ENCODE measurements at regions not wholly inside any gene's neighbourhood (a gene's known extent, or its start where the extent isn't known, plus 50 kb on each side); places are given as distances from the start of the nearest gene placed in this dataset.

GRCh38 chr15:94023531-94023930, 207.8 kb upstream of the MCTP2 start:
- Mint-ChIP-seq H3K9me3 (no peaks in the 10 kb centered on the region), H3K4me1 (no peaks in the 10 kb centered on the region), H3K27me3 (peaks cover 26% of the 10 kb centered on the region in 2 donors), H3K27ac (no peak overlapping the region), H3K36me3 (no peaks in the 10 kb centered on the region), H3K4me3 (no peak overlapping the region)
- ATAC-seq (replicated peaks in 1 of 4) = no peak
- 67% methylated on average over 4 of the region's 4 CpGs for whole genome bisulfite sequencing (ENCODE audit: insufficient coverage)
- no peak overlapping the region for H3K4me3 ChIP-seq (ENCODE audit: control insufficient read depth in 1 of 2, extremely low read depth in 1 of 2, low read length in 1 of 2)
- H3K27ac ChIP-seq (ENCODE audit: low read length) = no peak overlapping the region
- no peaks in the 10 kb centered on the region for H3K4me1 ChIP-seq (ENCODE audit: control insufficient read depth in 1 of 2, extremely low read depth in 1 of 2, insufficient read depth in 2 of 2, low read length in 2 of 2)
- H3K36me3 ChIP-seq (ENCODE audit: control insufficient read depth in 2 of 2, extremely low read depth in 1 of 2, insufficient read depth in 1 of 2, low read length in 1 of 2) = no peaks in the 10 kb centered on the region
- peaks cover 2 to 5% of the 10 kb centered on the region in 2 experiments for H3K27me3 ChIP-seq (replicated peaks in 1 of 2; ENCODE audit: control insufficient read depth in 2 of 2, extremely low read depth in 1 of 2, insufficient read depth in 2 of 2, low read length in 1 of 2)
- DNase-seq = no peak
- ChIA-PET POLR2A (no interaction called here), CTCF (no interaction called here)
- H3K9me3 ChIP-seq = no peaks in the 10 kb centered on the region

- DNase-seq = no peak
- ChIA-PET CTCF (no interaction called here), POLR2A (no interaction called here)
- no peak for ATAC-seq (replicated peaks in 1 of 4)
- no peaks in the 10 kb centered on the region for H3K9me3 ChIP-seq
- Mint-ChIP-seq H3K9me3 (no peaks in the 10 kb centered on the region), H3K27ac (no peak overlapping the region), H3K4me1 (no peaks in the 10 kb centered on the region), H3K27me3 (peaks cover 18 to 28% of the 10 kb centered on the region in 2 donors), H3K4me3 (no peak overlapping the region), H3K36me3 (no peaks in the 10 kb centered on the region)
- H3K27ac ChIP-seq (ENCODE audit: low read length) = no peak overlapping the region
- 97% methylated on average over 3 of the region's 5 CpGs for WGBS (ENCODE audit: insufficient coverage)
- H3K4me1 ChIP-seq (ENCODE audit: control insufficient read depth in 1 of 2, extremely low read depth in 1 of 2, insufficient read depth in 2 of 2, low read length in 2 of 2) = no peaks in the 10 kb centered on the region
- H3K27me3 ChIP-seq (replicated peaks in 1 of 2; ENCODE audit: control insufficient read depth in 2 of 2, extremely low read depth in 1 of 2, insufficient read depth in 2 of 2, low read length in 1 of 2) = peaks cover 2 to 5% of the 10 kb centered on the region in 2 experiments
- no peaks in the 10 kb centered on the region for H3K36me3 ChIP-seq (ENCODE audit: control insufficient read depth in 2 of 2, extremely low read depth in 1 of 2, insufficient read depth in 1 of 2, low read length in 1 of 2)
- H3K4me3 ChIP-seq (ENCODE audit: control insufficient read depth in 1 of 2, extremely low read depth in 1 of 2, low read length in 1 of 2) = no peak overlapping the region
Observed at GRCh38 chr15:94021621-94022320, 209.6 kb upstream of the MCTP2 start.

- WGBS (ENCODE audit: insufficient coverage) = 96% methylated on average over 7 of the region's 11 CpGs
- Histone ChIP-seq H3K27ac (ENCODE audit: low read length) (no peak overlapping the region), H3K9me3 (no peaks in the 10 kb centered on the region), H3K36me3 (ENCODE audit: control insufficient read depth in 2 of 2, extremely low read depth in 1 of 2, insufficient read depth in 1 of 2, low read length in 1 of 2) (no peaks in the 10 kb centered on the region), H3K27me3 (replicated peaks in 1 of 2; ENCODE audit: control insufficient read depth in 2 of 2, extremely low read depth in 1 of 2, insufficient read depth in 2 of 2, low read length in 1 of 2) (peaks cover 0 to 5% of the 10 kb centered on the region in 2 experiments), H3K4me3 (ENCODE audit: control insufficient read depth in 1 of 2, extremely low read depth in 1 of 2, low read length in 1 of 2) (no peak overlapping the region), H3K4me1 (ENCODE audit: control insufficient read depth in 1 of 2, extremely low read depth in 1 of 2, insufficient read depth in 2 of 2, low read length in 2 of 2) (no peaks in the 10 kb centered on the region)
- Mint-ChIP-seq H3K27me3 (peaks cover 10 to 16% of the 10 kb centered on the region in 2 donors), H3K9me3 (peaks cover 0 to 7% (median 6%) of the 10 kb centered on the region in 3 donors), H3K36me3 (no peaks in the 10 kb centered on the region), H3K27ac (no peak overlapping the region), H3K4me1 (no peaks in the 10 kb centered on the region), H3K4me3 (no peak overlapping the region)
- ChIA-PET POLR2A (no interaction called here), CTCF (no interaction called here)
- ATAC-seq (replicated peaks in 1 of 4) (no peak), DNase-seq (no peak)
Observed at GRCh38 chr15:94019062-94019461, 212.3 kb upstream of the MCTP2 start.

GRCh38 chr15:94015324-94015723, 216.0 kb upstream of the MCTP2 start:
- Mint-ChIP-seq H3K9me3 (peaks cover 0 to 7% (median 6%) of the 10 kb centered on the region in 3 donors), H3K36me3 (no peaks in the 10 kb centered on the region), H3K4me1 (peaks cover 4 to 10% (median 8%) of the 10 kb centered on the region in 3 donors), H3K27me3 (peaks cover 3 to 5% of the 10 kb centered on the region in 2 donors), H3K27ac (no peak overlapping the region), H3K4me3 (no peak overlapping the region)
- Histone ChIP-seq H3K4me1 (ENCODE audit: control insufficient read depth in 1 of 2, extremely low read depth in 1 of 2, insufficient read depth in 2 of 2, low read length in 2 of 2) (no peaks in the 10 kb centered on the region), H3K27me3 (replicated peaks in 1 of 2; ENCODE audit: control insufficient read depth in 2 of 2, extremely low read depth in 1 of 2, insufficient read depth in 2 of 2, low read length in 1 of 2) (no peaks in the 10 kb centered on the region), H3K4me3 (ENCODE audit: control insufficient read depth in 1 of 2, extremely low read depth in 1 of 2, low read length in 1 of 2) (no peak overlapping the region), H3K36me3 (ENCODE audit: control insufficient read depth in 2 of 2, extremely low read depth in 1 of 2, insufficient read depth in 1 of 2, low read length in 1 of 2) (no peaks in the 10 kb centered on the region), H3K9me3 (no peaks in the 10 kb centered on the region), H3K27ac (ENCODE audit: low read length) (no peak overlapping the region)
- CTCF ChIA-PET = no interaction called here
- DNase-seq = no peak
- no peak for ATAC-seq (replicated peaks in 1 of 4)
- whole genome bisulfite sequencing (ENCODE audit: insufficient coverage) = 67% methylated on average over 1 of the region's 5 CpGs
- POLR2A ChIA-PET = no interaction called here

GRCh38 chr15:94008104-94009074, 223.0 kb upstream of the MCTP2 start:
- H3K27me3 ChIP-seq (replicated peaks in 1 of 2; ENCODE audit: control insufficient read depth in 2 of 2, extremely low read depth in 1 of 2, insufficient read depth in 2 of 2, low read length in 1 of 2) = peaks cover 0 to 6% of the 10 kb centered on the region in 2 experiments
- H3K27ac ChIP-seq (ENCODE audit: low read length) = no peak overlapping the region
- Mint-ChIP-seq H3K4me1 (peaks cover 4 to 10% (median 8%) of the 10 kb centered on the region in 3 donors), H3K4me3 (no peak overlapping the region), H3K27me3 (peaks cover 2 to 6% of the 10 kb centered on the region in 2 donors), H3K9me3 (no peaks in the 10 kb centered on the region), H3K36me3 (no peaks in the 10 kb centered on the region), H3K27ac (no peak overlapping the region)
- H3K9me3 ChIP-seq = no peaks in the 10 kb centered on the region
- no peak overlapping the region for H3K4me3 ChIP-seq (ENCODE audit: control insufficient read depth in 1 of 2, extremely low read depth in 1 of 2, low read length in 1 of 2)
- ChIA-PET POLR2A (interaction anchor here in 1 of 2 donors (0.6 kb wide), 1 partner anchor 84 kb away, joined by 3 read pairs; no protein-coding TSS in a partner anchor), CTCF (no interaction called here)
- DNase-seq (no peak), ATAC-seq (replicated peaks in 1 of 4) (no peak)
- H3K4me1 ChIP-seq (ENCODE audit: control insufficient read depth in 1 of 2, extremely low read depth in 1 of 2, insufficient read depth in 2 of 2, low read length in 2 of 2) = no peaks in the 10 kb centered on the region
- 93% methylated on average over 3 of the region's 9 CpGs for WGBS (ENCODE audit: insufficient coverage)
- H3K36me3 ChIP-seq (ENCODE audit: control insufficient read depth in 2 of 2, extremely low read depth in 1 of 2, insufficient read depth in 1 of 2, low read length in 1 of 2) = no peaks in the 10 kb centered on the region

GRCh38 chr15:94004697-94005096, 226.7 kb upstream of the MCTP2 start:
- WGBS (ENCODE audit: insufficient coverage) = 85% methylated on average over 5 of the region's 9 CpGs
- Mint-ChIP-seq H3K9me3 (no peaks in the 10 kb centered on the region), H3K36me3 (no peaks in the 10 kb centered on the region), H3K27me3 (peaks cover 2 to 6% of the 10 kb centered on the region in 2 donors), H3K4me1 (no peaks in the 10 kb centered on the region), H3K27ac (no peak overlapping the region), H3K4me3 (no peak overlapping the region)
- no peaks in the 10 kb centered on the region for H3K9me3 ChIP-seq
- ChIA-PET CTCF (no interaction called here), POLR2A (no interaction called here)
- no peak overlapping the region for H3K4me3 ChIP-seq (ENCODE audit: control insufficient read depth in 1 of 2, extremely low read depth in 1 of 2, low read length in 1 of 2)
- H3K27me3 ChIP-seq (replicated peaks in 1 of 2; ENCODE audit: control insufficient read depth in 2 of 2, extremely low read depth in 1 of 2, insufficient read depth in 2 of 2, low read length in 1 of 2) = peaks cover 0 to 6% of the 10 kb centered on the region in 2 experiments
- no peaks in the 10 kb centered on the region for H3K4me1 ChIP-seq (ENCODE audit: control insufficient read depth in 1 of 2, extremely low read depth in 1 of 2, insufficient read depth in 2 of 2, low read length in 2 of 2)
- no peaks in the 10 kb centered on the region for H3K36me3 ChIP-seq (ENCODE audit: control insufficient read depth in 2 of 2, extremely low read depth in 1 of 2, insufficient read depth in 1 of 2, low read length in 1 of 2)
- DNase-seq (no peak), ATAC-seq (replicated peaks in 1 of 4) (no peak)
- H3K27ac ChIP-seq (ENCODE audit: low read length) = no peak overlapping the region

All from T-cell (primary cell).